ACC112 (cell line): ENCODE measurements at regions not wholly inside any gene's neighbourhood (a gene's known extent, or its start where the extent isn't known, plus 50 kb on each side); places are given as distances from the start of the nearest gene placed in this dataset.
A peak's percentile ranks its signal among the peaks of the same experiment; 100 is the strongest.

Experiments
- H2AFZ ChIP-seq: fragments of 200-600 bp; sonication (generic); one replicate; pipeline ENCODE4 v1.6.0; 2017; ENCODE audit warnings: antibody characterized with exemption, low read length; ENCODE audit not compliant: unreplicated experiment
- H3K27ac ChIP-seq: fragments of 200-600 bp; sonication (generic); 2 replicates; pipeline ENCODE4 v1.5.1; 2014; ENCODE audit warnings: low read depth, mild to moderate bottlenecking, antibody characterized with exemption, low read length, moderate library complexity
- H3K27me3 ChIP-seq: fragments of 200-600 bp; sonication (generic); 2 replicates; pipeline ENCODE4 v1.6.1; 2014; ENCODE audit warnings: mild to moderate bottlenecking, antibody characterized with exemption, low read length, moderate library complexity, mixed read lengths; ENCODE audit not compliant: insufficient read depth
- H3K36me3 ChIP-seq: fragments of 200-600 bp; sonication (generic); 2 replicates; pipeline ENCODE4 v1.6.1; 2016; ENCODE audit warnings: mild to moderate bottlenecking, antibody characterized with exemption, low read length, moderate library complexity, mixed read lengths; ENCODE audit not compliant: insufficient read depth
- H3K4me1 ChIP-seq: fragments of 200-600 bp; sonication (generic); one replicate; pipeline ENCODE4 v1.6.1; 2016; ENCODE audit warnings: low read length, mixed read lengths; ENCODE audit not compliant: insufficient read depth, unreplicated experiment, control insufficient read depth
- H3K4me3 ChIP-seq: fragments of 200-600 bp; sonication (generic); 2 replicates; pipeline ENCODE4 v1.5.1; 2014; ENCODE audit warnings: mild to moderate bottlenecking, low read depth, low read length
- H3K79me2 ChIP-seq: fragments of 200-600 bp; sonication (generic); one replicate; pipeline ENCODE4 v1.6.0; 2016; ENCODE audit warnings: low read length; ENCODE audit not compliant: control insufficient read depth, unreplicated experiment, insufficient read depth

GRCh38 chr2:151033271-151034248 lies 228.1 kb downstream of the RBM43 start:
- Histone ChIP-seq H3K79me2 (no peaks in the 10 kb centered on the region), H3K4me1 (peaks cover 19% of the 10 kb centered on the region), H2AFZ (no peak overlapping the region), H3K36me3 (no peaks in the 10 kb centered on the region), H3K4me3 (no peak overlapping the region), H3K27ac (no peak overlapping the region), H3K27me3 (no peaks in the 10 kb centered on the region)

GRCh38 chr2:151032741-151033191 lies 228.9 kb downstream of the RBM43 start:
- Histone ChIP-seq H3K4me3 (no peak overlapping the region), H3K4me1 (peaks cover 19% of the 10 kb centered on the region), H3K36me3 (no peaks in the 10 kb centered on the region), H3K27ac (no peak overlapping the region), H2AFZ (no peak overlapping the region), H3K27me3 (no peaks in the 10 kb centered on the region), H3K79me2 (no peaks in the 10 kb centered on the region)

- no peaks in the 10 kb centered on the region for H3K36me3 ChIP-seq
- H3K4me3 ChIP-seq, result no peak overlapping the region
- H3K4me1 ChIP-seq, result peaks cover 19% of the 10 kb centered on the region
- H3K27ac ChIP-seq, result no peak overlapping the region
- H3K27me3 ChIP-seq, result no peaks in the 10 kb centered on the region
- H3K79me2 ChIP-seq, result no peaks in the 10 kb centered on the region
- H2AFZ ChIP-seq, result no peak overlapping the region
Observed at GRCh38 chr2:151030663-151031230, 230.9 kb downstream of the RBM43 start.

DNA sequence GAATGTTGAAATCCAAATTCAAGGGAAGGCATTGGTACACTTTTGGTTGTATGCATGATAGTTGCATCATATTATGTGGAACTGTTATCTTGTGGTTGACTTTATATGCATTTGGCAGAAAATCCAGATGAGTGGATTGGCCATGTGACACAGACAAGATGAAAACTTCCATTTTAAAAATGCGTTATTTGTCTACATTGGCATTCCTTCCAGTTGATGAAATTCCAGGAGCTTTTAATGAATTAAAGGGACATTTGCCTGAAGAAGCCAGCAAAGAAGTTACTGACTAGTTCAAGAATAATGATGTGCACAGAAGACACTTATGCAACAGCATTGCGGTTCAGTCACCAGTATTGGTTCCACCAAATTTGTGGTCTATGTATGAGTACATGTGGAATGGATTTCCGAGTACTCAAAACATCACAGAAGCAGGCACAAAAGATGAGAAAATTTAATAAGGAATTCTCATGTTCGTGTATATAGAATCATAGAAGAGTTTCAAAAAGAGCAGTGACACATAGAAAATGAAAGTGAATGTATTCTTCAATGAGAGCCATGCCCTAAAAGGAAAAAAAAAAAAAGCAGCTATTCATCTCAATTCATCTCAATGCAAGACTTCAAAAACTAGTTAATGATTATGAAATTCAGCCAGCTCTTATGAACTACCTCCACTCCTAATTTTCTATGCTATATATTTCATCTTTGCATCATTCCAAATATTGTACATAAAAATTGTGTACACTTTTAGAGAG lies 232.1 kb downstream of the RBM43 start:
- no peaks in the 10 kb centered on the region for H3K36me3 ChIP-seq
- peak overlapping the region; percentile 77 for H3K4me3 ChIP-seq
- H3K4me1 ChIP-seq, result peaks cover 19% of the 10 kb centered on the region
- H3K27me3 ChIP-seq, result no peaks in the 10 kb centered on the region
- peak overlapping the region; percentile 97 for H2AFZ ChIP-seq
- no peaks in the 10 kb centered on the region for H3K79me2 ChIP-seq
- peak overlapping the region; percentile 62 for H3K27ac ChIP-seq

GRCh38 chr2:151028691-151029176 lies 232.9 kb downstream of the RBM43 start:
- Histone ChIP-seq H3K4me3 (peak overlapping the region; percentile 77; the same call in 1 of the 2 replicates), H3K79me2 (no peaks in the 10 kb centered on the region), H3K36me3 (no peaks in the 10 kb centered on the region), H3K27me3 (no peaks in the 10 kb centered on the region), H3K27ac (peak overlapping the region; percentile 62), H2AFZ (peak overlapping the region; percentile 97), H3K4me1 (peaks cover 19% of the 10 kb centered on the region)

- H3K27me3 ChIP-seq, result no peaks in the 10 kb centered on the region
- H2AFZ ChIP-seq, result no peak overlapping the region
- H3K4me1 ChIP-seq, result peaks cover 14% of the 10 kb centered on the region
- H3K27ac ChIP-seq, result no peak overlapping the region
- no peaks in the 10 kb centered on the region for H3K79me2 ChIP-seq
- H3K4me3 ChIP-seq, result no peak overlapping the region
- no peaks in the 10 kb centered on the region for H3K36me3 ChIP-seq
Observed at GRCh38 chr2:151027151-151027550, 234.5 kb downstream of the RBM43 start.

DNA sequence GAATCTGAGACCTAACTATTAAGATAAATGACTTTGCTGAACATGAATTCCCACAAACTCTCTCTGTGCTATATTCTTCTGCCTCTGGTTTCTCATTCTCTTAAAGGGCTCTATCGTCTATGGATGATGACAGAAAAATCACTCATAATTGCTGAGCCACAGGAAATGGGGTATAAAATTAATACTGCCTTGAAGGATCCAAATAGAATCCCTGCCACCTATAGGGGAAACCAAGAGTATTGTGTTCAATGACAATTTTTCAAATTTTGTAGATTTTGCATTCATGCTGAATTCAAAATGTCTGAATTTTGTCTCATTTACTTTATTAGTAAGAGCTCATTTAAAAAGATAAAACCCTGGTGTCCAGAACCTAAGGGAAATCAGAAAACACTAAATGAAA lies 235.8 kb downstream of the RBM43 start:
- no peaks in the 10 kb centered on the region for H3K79me2 ChIP-seq
- H3K27me3 ChIP-seq, result no peaks in the 10 kb centered on the region
- H3K36me3 ChIP-seq, result no peaks in the 10 kb centered on the region
- H3K4me1 ChIP-seq, result peaks cover 18% of the 10 kb centered on the region
- H3K27ac ChIP-seq, result no peak overlapping the region
- H3K4me3 ChIP-seq, result no peak overlapping the region
- H2AFZ ChIP-seq, result no peak overlapping the region

DNA sequence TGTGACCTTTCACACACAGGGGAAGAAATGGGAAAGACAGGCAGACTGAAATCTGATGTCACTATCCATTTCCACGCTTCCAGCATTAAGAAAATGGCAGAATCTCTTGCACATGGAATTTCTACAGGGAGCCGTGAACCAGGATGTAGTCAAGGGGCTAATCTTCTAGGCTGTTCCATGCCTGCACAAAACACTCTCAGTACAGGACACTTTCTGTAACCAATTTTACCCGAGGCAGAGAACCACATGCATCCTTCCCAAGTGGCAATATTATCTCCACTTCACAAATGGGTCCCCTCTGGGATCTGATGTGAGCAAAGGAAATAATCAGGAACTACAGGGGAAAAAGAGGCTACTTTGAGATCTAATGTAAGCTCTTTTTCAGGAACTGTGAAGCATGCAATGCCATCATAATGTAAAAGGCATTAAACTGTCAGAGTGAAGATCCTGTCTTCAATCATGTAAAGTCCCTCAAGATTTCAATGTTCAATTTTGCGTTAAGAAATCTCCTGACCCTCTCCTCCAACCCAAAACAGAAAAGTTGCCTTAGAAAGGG lies 236.9 kb downstream of the RBM43 start:
- Histone ChIP-seq H3K27me3 (no peaks in the 10 kb centered on the region), H2AFZ (no peak overlapping the region), H3K4me1 (peaks cover 14% of the 10 kb centered on the region), H3K79me2 (no peaks in the 10 kb centered on the region), H3K36me3 (no peaks in the 10 kb centered on the region), H3K4me3 (no peak overlapping the region), H3K27ac (no peak overlapping the region)

DNA sequence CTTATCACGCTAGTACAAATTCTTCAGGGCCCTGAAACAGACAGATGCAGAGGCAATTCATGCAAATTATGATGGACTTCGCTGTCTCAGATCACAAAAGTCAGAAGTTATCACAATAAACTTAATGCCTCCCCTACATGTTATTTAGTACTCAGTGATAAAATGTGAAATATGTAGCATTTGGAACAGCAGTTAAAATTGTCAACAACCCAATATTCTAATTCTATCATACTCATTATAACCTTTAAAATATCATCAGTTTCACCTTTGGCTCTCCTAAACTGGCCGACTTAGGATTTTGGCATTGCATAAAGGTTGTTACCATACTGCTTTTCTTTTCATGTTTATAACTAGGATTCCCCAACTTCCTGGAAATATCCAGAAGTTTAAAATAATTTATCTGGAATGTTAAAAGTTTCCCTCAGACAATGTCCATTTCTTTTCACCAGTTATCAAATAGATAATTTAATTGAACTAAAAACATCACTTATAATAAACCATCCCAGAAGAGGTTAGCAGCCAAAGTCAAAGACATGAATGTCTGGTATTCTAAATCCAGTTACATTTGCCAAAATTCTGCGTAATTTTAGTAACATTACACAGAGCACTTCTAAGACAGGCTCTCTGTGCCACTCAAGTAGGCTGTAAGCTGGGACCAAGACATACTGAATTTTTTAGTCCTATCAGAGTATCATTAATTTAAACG lies 239.8 kb downstream of the RBM43 start:
- H3K4me3 ChIP-seq, result no peak overlapping the region
- peaks cover 5% of the 10 kb centered on the region for H3K4me1 ChIP-seq
- no peak overlapping the region for H3K27ac ChIP-seq
- H3K27me3 ChIP-seq, result no peaks in the 10 kb centered on the region
- H2AFZ ChIP-seq, result peak overlapping the region; percentile 73
- no peaks in the 10 kb centered on the region for H3K36me3 ChIP-seq
- H3K79me2 ChIP-seq, result no peaks in the 10 kb centered on the region

DNA sequence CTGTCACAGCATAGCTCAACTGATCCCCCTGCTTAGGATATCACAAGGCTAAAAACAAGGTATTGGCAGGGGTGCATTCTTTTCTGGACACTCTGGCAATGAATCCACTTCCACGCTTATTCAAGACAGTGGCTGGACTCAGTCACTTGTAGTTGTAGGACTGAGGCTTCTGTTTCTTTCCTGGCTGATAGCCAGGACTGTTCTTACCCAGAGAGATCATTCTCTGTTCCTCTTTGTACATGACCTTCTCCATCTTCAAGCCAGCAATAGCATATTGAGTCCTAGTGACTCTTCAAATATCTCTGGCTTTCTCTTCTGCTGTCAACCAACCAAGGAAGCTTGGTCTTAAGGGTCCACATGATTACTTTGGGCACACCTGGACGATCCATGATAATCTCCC lies 241.3 kb downstream of the RBM43 start:
- Histone ChIP-seq H3K79me2 (no peaks in the 10 kb centered on the region), H2AFZ (no peak overlapping the region), H3K4me1 (peaks cover 5% of the 10 kb centered on the region), H3K4me3 (no peak overlapping the region), H3K27ac (no peak overlapping the region), H3K27me3 (no peaks in the 10 kb centered on the region), H3K36me3 (no peaks in the 10 kb centered on the region)
